Pancreas (tissue), 10 donors: ENCODE measurements at regions not wholly inside any gene's neighbourhood (a gene's known extent, or its start where the extent isn't known, plus 50 kb on each side); places are given as distances from the start of the nearest gene placed in this dataset.

ENCODE experiments used
- ATAC-seq, 4 donors: fragments of 200-7000 bp; cut with Tn5 transposase; one replicate each; pipeline versions ENCODE4 v1.8.0 to v1.9.1; 2020; ENCODE audit warnings: mild to moderate bottlenecking in 4 of 4, moderate library complexity in 4 of 4
- DNase-seq, 6 donors: peaks; one replicate each; pipeline ENCODE4 v3.0.0-alpha.2; 2020
- FAIRE-seq: peaks from 2 replicates; lab custom pipeline; 2012; peaks lifted over from hg19 to GRCh38; lab: Jason Lieb, UNC
- H3K27ac ChIP-seq, 4 donors: fragments of 200-600 bp; sonication (generic); 1 replicate in 3 of 4; 2 replicates in 1 of 4; pipeline versions ENCODE4 v1.5.0 to v1.8.0; 2020
- H3K27me3 ChIP-seq, 4 donors: fragments of 200-600 bp; one replicate each; pipeline ENCODE4 v1.8.0; 2021
- H3K36me3 ChIP-seq, 3 donors: fragments of 200-600 bp; sonication (generic) in 1 of 3; one replicate each; pipeline versions ENCODE4 v1.5.0 to v1.8.0; 2020 to 2021
- H3K4me1 ChIP-seq, 3 donors: fragments of 200-600 bp; one replicate each; pipeline ENCODE4 v1.8.0; 2021
- H3K4me3 ChIP-seq, 4 donors: fragments of 200-600 bp; sonication (generic) in 2 of 4; one replicate each; pipeline versions ENCODE4 v1.5.0 to v1.8.0; 2020 to 2021
- H3K9me3 ChIP-seq, 4 donors: fragments of 200-600 bp; one replicate each; pipeline ENCODE4 v1.8.0; 2021
- WGBS, 2 donors: extraction: QIAGEN DNeasy Blood & Tissue Kit; methylation state at CpG; one replicate each; pipeline ENCODE4 v1.1.7; 2013; 5-methylcytosine and 5-hydroxymethylcytosine counted together
- intact Hi-C, 3 donors: fragments of 100-400 bp; cut with DNase I; formaldehyde crosslinking; loops; one replicate each; pipeline versions ENCODE4 v1.11.1 to v1.14.2; 2022
- TF ChIP-seq, protein P1 (sequence below), 4 donors: fragments of 200-600 bp; sonication (generic) in 3 of 4; IDR thresholded peaks; one replicate each; pipeline versions ENCODE4 v1.5.0 to v1.8.0; 2021; ENCODE audit warnings: antibody characterized with exemption in 4 of 4
- donor health status: healthy with polysubstance abuse.
- donor health status: DM: no; HTN: no; CAD: no; lungs with moderate emphysema.
- donor health status: DM: no; HTN: no; CAD: no.
- donor health status: control.
- donor health status: control.
- donor health status: Bipolar disorder and iron deficiency.
- donor health status: DM: yes; HTN: yes; CAD: no.
- donor health status: DM: no; HTN: no; CAD: no.
- donor health status: DM: no; HTN: no; CAD: no.
- donor health status: DM: yes; HTN: yes; CAD: no.

DNA sequence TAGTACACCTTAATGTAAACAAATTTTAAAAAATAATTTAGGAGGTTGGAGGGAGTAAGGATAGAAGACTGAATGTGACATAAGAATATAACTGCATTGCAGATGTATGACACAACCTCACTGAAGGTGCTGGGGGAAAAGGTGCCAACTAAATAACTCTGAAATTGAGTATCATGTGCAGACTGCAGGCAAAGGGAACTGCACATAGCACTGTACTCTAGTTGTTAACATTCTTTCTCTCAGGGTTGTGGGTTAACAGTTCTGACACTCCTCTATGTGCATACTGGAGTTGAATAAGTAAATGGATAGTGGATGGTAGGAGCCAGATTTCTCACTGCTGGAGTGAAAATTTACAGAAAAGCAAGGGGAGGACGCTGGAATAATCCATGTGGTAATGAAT, 451.9 kb upstream of the CDH4 start:
- H3K27me3 ChIP-seq = no peaks in the 10 kb centered on the region
- no peak overlapping the region for H3K27ac ChIP-seq
- H3K36me3 ChIP-seq = no peaks in the 10 kb centered on the region
- no peak overlapping the region for H3K4me3 ChIP-seq
- no peaks in the 10 kb centered on the region for H3K9me3 ChIP-seq
- DNase-seq = no peak
- ATAC-seq = no peak
- H3K4me1 ChIP-seq = no peaks in the 10 kb centered on the region
- intact Hi-C loops = no loop called here
- TF ChIP-seq, protein P1, sequence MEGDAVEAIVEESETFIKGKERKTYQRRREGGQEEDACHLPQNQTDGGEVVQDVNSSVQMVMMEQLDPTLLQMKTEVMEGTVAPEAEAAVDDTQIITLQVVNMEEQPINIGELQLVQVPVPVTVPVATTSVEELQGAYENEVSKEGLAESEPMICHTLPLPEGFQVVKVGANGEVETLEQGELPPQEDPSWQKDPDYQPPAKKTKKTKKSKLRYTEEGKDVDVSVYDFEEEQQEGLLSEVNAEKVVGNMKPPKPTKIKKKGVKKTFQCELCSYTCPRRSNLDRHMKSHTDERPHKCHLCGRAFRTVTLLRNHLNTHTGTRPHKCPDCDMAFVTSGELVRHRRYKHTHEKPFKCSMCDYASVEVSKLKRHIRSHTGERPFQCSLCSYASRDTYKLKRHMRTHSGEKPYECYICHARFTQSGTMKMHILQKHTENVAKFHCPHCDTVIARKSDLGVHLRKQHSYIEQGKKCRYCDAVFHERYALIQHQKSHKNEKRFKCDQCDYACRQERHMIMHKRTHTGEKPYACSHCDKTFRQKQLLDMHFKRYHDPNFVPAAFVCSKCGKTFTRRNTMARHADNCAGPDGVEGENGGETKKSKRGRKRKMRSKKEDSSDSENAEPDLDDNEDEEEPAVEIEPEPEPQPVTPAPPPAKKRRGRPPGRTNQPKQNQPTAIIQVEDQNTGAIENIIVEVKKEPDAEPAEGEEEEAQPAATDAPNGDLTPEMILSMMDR (IDR thresholded peaks at IDR 0.05) = no peak
- FAIRE-seq = no peak
- WGBS, 2 donors = 43 to 66% methylated on average over 1 of the region's 1 CpG

DNA sequence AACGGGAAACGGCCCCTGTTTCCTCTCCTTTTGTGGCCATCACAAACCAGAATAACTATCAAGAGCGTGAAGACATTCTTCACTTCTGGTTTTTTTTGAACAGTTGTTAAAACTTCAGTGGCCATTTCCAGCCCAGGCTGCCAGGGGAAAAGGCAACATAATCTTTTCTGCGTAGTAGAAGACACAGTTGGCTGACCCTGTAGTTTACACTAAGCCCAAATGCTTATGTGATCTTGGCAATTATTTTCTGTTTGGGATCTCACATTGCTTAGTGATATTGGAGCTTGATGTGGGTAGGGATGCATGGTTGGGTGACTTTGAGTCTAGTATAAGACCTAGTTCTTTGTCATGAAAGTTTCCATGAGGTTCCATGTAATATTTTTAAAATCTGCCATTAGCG, 449.4 kb upstream of the CDH4 start:
- TF ChIP-seq, protein P1 (IDR thresholded peaks at IDR 0.05) = no peak
- FAIRE-seq (no peak), ATAC-seq (no peak), DNase-seq (no peak)
- intact Hi-C loops = no loop called here
- H3K27me3 ChIP-seq = no peaks in the 10 kb centered on the region
- no peaks in the 10 kb centered on the region for H3K4me1 ChIP-seq
- no peak overlapping the region for H3K27ac ChIP-seq
- WGBS, 2 donors = 64 to 65% methylated on average over 5 of the region's 5 CpGs
- no peaks in the 10 kb centered on the region for H3K36me3 ChIP-seq
- no peaks in the 10 kb centered on the region for H3K9me3 ChIP-seq
- H3K4me3 ChIP-seq = no peak overlapping the region

DNA sequence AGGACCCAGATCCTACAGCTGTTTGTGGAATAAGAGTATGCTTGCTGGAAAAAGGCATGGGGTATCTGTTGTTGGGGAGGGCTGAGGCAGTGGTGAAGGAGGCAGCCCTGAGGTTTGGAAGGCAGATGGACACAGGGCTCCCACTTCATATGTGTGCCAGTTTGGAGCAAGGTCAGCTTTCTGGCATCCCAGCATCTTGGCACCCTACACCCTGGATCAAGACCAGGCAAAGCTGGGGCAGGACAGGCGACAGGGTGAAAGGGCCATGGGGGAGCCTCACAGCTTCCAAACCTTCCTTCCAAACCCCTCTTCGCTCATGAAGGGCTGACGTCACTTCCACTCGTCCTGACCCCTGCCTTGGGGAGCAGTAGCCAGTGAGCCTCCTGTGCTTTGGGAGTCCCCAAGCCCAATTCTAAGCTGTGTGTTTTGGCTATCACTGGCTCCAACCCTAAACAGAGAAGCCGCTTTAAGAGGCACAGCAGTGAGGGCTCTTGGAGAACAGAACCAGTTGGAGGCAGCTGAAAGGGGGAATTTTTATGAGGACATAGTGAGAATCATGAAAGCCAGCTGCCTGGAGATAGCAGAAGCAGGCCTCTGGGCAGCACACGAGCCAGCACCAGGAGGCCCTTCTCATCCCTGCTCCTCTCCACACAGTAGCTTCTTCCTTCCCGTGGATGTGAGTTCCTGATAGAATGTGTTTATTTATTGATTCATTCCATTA, 448.6 kb upstream of the CDH4 start:
- ATAC-seq (no peak), FAIRE-seq (no peak), DNase-seq (no peak)
- Histone ChIP-seq H3K9me3 (no peaks in the 10 kb centered on the region), H3K27ac (no peak overlapping the region), H3K36me3 (no peaks in the 10 kb centered on the region), H3K4me1 (no peaks in the 10 kb centered on the region), H3K4me3 (no peak overlapping the region), H3K27me3 (no peaks in the 10 kb centered on the region)
- WGBS, 2 donors = 66 to 75% methylated on average over 7 of the region's 7 CpGs
- intact Hi-C loops = no loop called here
- TF ChIP-seq, protein P1 (IDR thresholded peaks at IDR 0.05) = no peak

DNA sequence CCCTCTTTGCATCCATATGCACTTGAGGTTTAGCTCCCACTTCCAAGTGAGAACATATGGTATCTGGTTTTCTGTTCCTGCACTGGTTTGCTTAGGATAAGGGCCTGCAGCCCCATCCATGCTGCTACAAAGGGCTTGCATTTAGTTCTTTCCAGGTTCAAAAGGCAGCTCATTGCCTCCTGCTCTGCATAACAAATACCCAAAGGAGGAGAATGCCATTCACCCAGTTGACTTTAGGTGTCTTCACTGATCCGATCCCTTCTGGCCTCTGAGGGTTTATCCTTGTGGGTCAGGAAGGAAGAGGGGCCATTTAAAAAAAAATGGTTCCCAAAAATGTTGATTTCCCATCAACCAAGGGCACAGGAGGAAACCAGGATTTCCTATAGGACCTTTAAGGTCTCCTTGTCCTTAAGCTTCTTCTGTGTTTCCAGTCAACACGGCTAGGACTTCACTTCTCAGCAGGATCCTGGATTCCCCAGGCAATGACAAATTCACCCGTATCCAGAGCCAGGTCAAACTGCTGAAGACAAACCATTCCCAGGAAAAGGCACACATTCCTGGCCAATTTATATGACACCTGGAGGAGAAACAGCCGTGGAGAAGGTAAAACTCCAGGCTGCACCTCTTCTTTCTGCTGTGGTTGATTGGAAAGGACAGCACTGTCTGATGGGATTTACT, 447.7 kb upstream of the CDH4 start:
- H3K4me1 ChIP-seq = no peaks in the 10 kb centered on the region
- WGBS, 2 donors = 36 to 45% methylated on average over 4 of the region's 4 CpGs
- H3K27me3 ChIP-seq = no peaks in the 10 kb centered on the region
- H3K4me3 ChIP-seq = no peak overlapping the region
- no peaks in the 10 kb centered on the region for H3K36me3 ChIP-seq
- no peak for FAIRE-seq
- H3K27ac ChIP-seq = no peak overlapping the region
- ATAC-seq = no peak
- TF ChIP-seq, protein P1 (IDR thresholded peaks at IDR 0.05) = no peak
- intact Hi-C loops = no loop called here
- no peaks in the 10 kb centered on the region for H3K9me3 ChIP-seq
- DNase-seq = no peak
